ENCODE measurements at regions not wholly inside any gene's neighbourhood (a gene's known extent, or its start where the extent isn't known, plus 50 kb on each side); places are given as distances from the start of the nearest gene placed in this dataset.

GRCh38 chr21:25457946-25458345 is 149.3 kb downstream of the MRPL39 start:
- TF ChIP-seq POLR2A (IDR thresholded peaks at IDR 0.05), result no peak
- TF ChIP-seq, protein P1, sequence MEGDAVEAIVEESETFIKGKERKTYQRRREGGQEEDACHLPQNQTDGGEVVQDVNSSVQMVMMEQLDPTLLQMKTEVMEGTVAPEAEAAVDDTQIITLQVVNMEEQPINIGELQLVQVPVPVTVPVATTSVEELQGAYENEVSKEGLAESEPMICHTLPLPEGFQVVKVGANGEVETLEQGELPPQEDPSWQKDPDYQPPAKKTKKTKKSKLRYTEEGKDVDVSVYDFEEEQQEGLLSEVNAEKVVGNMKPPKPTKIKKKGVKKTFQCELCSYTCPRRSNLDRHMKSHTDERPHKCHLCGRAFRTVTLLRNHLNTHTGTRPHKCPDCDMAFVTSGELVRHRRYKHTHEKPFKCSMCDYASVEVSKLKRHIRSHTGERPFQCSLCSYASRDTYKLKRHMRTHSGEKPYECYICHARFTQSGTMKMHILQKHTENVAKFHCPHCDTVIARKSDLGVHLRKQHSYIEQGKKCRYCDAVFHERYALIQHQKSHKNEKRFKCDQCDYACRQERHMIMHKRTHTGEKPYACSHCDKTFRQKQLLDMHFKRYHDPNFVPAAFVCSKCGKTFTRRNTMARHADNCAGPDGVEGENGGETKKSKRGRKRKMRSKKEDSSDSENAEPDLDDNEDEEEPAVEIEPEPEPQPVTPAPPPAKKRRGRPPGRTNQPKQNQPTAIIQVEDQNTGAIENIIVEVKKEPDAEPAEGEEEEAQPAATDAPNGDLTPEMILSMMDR (IDR thresholded peaks at IDR 0.05), result no peak
